Stimulated activated CD8-positive, alpha-beta memory T cell treated with anti-CD3 and anti-CD28 coated beads, Interleukin-7, amount 100 ng/mL, for 48 hours (primary cell): ENCODE measurements at regions not wholly inside any gene's neighbourhood (a gene's known extent, or its start where the extent isn't known, plus 50 kb on each side); places are given as distances from the start of the nearest gene placed in this dataset.

Experiments used
- DNase-seq, 2 donors: peaks; one replicate each; pipeline ENCODE4 v3.0.0-alpha.2; 2020; ENCODE audit warnings: low read depth in 1 of 2; ENCODE audit errors: extremely low read depth in 1 of 2

DNA sequence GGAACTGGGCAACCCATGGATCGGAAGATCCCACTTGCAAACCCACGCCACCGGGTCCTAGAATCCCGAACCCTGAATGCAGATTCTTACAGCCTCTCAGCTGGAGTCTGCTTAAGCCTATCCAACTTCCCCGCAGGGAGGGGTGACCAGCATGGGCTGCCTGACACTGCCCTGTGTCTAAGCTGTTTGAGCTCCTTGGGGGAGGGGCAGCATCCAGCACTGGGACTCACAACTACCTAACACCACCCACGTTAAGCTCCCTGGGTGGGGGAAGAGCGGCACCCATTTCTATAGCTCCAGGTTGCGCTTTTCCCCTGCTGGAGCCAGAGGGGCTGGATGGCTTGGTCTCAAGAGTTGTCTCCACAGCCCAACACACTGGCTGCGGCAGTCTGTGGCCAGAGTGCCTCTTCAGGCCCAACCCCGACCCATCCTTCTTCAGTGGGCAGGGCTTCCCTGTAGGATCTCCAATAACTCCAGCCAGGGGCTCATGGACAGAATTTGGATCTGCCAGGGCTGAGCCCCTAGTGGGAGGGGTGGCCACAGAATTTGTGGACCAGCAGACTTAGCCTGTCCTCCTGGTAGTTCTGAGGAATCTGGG is 649.2 kb downstream of the TUSC7 start:
- no peak for DNase-seq

DNA sequence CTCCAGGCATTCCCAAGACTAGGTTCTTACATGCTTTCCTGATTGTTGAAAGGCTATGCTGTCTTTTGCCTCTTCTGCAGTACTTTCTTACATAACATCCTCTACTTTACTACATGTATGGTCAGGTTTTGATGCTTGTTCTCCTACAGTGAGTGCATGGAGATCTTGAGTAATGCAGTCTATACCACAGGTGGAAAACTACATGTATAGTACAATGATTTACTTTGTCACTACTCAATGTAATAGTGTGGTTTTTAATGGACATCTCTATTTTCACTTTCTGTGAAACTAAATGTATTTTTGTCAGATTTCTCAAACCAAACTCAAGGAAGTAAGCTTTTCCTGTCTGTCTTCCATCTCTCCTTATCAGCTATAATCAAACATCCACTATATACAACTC is 657.0 kb downstream of the TUSC7 start:
- no peak for DNase-seq

GRCh38 chr3:117367861-117368260 is 658.3 kb downstream of the TUSC7 start:
- DNase-seq = no peak

GRCh38 chr3:117380631-117381030 is 671.1 kb downstream of the TUSC7 start:
- no peak for DNase-seq

GRCh38 chr3:117393119-117393518 is 683.5 kb downstream of the TUSC7 start:
- no peak for DNase-seq

- no peak for DNase-seq
Observed at GRCh38 chr3:117398141-117398899, 688.7 kb downstream of the TUSC7 start.

DNA sequence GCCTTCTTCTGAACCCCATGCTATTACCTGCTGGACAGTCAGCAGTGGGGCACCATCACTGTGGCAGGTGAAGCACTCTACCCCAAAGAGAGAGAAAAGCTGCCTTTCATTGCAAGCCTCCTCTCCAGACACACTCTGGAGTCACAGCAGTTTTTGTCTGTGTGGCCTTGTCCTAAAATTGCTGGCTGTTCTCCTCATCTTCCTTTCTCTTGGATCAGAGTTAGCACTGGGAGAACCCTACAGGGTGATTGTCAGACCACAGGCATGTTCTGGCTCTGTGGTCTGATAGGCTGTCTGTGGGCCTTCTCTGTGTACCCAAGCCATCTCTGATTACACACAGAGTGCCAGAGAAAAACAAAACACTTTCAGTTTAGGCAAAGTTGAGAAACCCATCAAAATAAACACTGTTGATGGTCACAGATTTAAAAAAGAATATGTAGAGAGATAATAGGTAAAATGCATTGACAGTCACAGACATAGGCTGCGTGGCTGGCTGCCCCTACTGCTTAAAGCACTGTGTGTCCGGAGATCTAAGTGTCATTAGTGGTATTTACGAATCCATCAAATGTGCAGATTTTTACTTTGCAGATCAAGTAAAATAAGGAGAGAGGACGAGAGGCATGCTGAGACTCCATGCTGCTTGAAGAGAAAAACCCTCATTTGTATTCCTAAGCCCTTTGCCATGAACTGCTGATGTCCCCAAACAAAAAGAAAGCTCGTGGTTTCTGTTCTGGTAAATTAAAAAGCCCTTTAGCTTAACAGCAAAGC is 689.9 kb downstream of the TUSC7 start:
- no peak for DNase-seq

- no peak for DNase-seq
Observed at GRCh38 chr3:117400303-117400702, 690.7 kb downstream of the TUSC7 start.

GRCh38 chr3:117404141-117404540 is 694.6 kb downstream of the TUSC7 start:
- no peak for DNase-seq

- no peak for DNase-seq
Observed at GRCh38 chr3:117404730-117405129, 695.2 kb downstream of the TUSC7 start.

GRCh38 chr3:117405359-117405758 is 695.8 kb downstream of the TUSC7 start:
- DNase-seq = no peak

DNA sequence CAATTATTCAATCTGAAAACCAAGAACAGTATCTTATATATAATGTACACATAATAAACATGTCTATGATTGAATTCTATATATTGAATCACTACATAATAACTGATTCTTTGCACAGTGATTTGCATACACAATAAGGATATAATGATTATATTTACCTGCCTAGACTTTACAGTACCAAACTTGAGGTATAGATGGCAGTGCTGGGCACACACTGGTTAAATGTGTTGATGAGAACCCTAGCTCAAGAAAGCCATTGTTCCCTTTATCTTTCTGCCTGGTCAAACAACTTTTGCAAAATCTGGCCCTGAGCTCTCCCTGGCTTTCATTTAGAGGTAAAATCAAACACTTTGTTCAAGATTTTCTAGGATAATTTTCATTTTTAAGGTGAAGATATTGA is 697.7 kb downstream of the TUSC7 start:
- no peak for DNase-seq

DNA sequence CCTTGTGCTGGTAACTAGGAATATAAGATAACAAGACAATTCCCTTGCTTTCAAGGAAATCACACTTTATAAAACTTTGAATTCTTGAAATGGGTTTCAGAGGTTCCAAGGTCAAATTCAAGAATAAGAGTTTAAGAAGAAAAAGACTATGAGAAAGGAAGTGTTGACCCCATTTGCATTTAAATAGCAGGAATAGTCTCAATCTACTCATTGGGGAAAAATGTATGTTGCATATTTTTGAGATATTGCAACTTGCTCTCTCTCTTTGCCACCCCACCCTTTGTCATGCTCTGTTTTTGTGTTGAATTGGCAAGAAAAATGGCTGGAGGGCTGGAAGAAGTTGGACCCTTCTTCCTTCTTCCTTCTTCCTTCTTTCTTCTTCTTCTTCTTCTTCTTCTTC is 699.2 kb downstream of the TUSC7 start:
- DNase-seq = no peak

- no peak for DNase-seq
Observed at GRCh38 chr3:117409256-117409655, 699.7 kb downstream of the TUSC7 start.

DNA sequence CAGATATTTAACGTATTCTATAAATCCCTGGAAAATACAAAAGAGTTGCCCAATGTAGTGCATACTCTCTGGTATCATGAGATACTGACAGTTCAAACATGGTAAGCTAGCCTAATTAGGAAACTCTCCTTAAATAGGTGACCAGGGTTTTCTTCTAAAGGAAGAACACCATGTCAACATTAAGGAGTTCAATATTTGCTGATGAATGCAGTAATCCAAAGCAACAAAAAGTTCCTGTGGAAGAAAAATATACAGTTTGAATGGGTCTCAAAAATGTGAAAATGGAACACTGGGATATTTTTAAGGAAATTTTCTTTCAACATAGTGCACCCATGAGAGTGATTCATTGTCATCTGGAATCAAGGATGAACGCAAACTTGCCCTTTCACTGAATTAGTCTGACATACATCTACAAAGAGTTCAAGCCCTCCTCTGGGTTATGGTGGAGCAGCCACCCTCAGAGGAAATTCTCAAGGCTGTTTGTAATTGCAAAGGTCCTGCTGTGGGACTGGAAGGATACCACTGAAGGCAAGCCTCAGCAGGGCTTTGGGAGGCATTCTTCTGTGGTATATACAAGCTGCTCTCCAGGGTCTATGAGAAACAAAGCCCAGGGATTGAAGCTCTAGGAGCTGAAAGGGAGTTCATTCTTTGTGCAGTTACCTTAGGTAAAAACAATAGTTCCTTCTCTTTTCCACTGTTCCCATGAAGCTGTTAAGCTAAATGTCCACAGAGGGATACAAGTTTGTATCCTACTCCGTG is 700.3 kb downstream of the TUSC7 start:
- no peak for DNase-seq

DNA sequence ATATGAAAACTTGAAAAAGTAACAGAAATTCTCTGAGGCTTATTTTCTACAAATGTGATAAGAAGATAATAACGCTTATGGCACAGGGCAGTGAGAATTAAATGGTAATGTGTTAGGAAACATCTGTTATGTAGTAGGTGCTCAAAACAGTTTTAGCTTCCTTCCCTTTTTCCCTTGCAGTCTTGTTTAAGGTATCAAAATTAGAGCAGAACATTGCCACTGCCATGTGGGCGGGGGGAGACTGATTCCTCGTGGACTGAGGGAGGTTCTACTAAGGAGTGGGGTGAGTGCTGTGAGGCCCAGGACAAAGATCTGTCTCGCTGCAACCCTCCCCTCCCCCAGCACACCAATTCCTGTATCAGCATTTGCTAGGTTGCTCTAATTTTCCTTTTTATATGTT is 702.4 kb downstream of the TUSC7 start:
- no peak for DNase-seq

DNA sequence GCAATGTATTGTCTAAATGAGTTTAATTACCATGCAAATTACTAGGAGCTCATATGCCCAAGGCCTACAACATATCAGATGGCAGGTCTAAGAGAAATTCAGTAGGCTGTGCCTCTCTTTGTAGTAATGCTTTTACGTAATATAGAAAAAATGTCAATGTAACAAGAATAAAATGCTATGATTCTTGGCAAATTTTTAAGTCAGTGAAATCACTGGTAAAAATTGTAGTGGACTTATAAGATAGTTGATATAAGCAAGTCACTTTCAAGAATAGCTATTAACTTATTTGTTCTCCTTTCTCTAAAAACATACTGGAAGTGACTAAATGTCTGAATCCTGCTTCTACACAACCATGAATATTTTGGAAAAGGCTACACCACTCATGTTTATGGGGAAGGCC is 707.8 kb downstream of the TUSC7 start:
- DNase-seq = no peak

- DNase-seq = no peak
Observed at GRCh38 chr3:117427081-117427480, 717.5 kb downstream of the TUSC7 start.

DNA sequence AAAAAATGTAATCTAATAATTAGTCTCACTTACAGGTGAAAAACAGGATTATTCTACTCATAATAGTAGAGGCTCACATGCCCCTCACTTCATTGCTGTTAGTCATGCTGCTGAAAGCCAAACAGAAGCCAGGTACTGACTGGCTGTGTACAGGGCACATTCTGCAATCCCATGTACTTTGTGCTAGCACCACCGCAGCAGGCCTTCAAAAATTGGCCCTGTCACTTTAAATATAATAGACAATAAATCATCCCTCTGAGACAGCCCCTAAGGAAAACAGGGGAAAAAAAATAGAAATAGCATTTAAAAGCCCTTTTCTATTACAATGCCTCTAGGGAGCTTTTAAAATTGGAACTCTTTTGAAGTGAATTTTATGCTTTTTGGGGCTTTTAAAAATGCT is 723.8 kb downstream of the TUSC7 start:
- no peak for DNase-seq

- no peak for DNase-seq
Observed at GRCh38 chr3:117434661-117435412, 725.3 kb downstream of the TUSC7 start.

- DNase-seq = no peak
Observed at GRCh38 chr3:117435506-117435905, 725.9 kb downstream of the TUSC7 start.
